IMR-90 (cell line): ENCODE measurements at regions not wholly inside any gene's neighbourhood (a gene's known extent, or its start where the extent isn't known, plus 50 kb on each side); places are given as distances from the start of the nearest gene placed in this dataset.

Experiments used
- ATAC-seq: fragments of 200-7000 bp; cut with Tn5 transposase; 2 replicates; pipeline ENCODE4 v1.9.1; 2020; ENCODE audit warnings: low read depth, mild to moderate bottlenecking, moderate library complexity
- BruUV-seq: library from RNA; stranded (reverse); fragments of 400-500 nt; replicated peaks from 2 replicates; lab custom pipeline; 2021; lab: Mats Ljungman, UMichigan
- CTCF ChIA-PET: fragments of 300-600 bp; formaldehyde crosslinking; extraction: SDS; loops from one replicate; lab custom pipeline; 2021; ENCODE audit warnings: antibody characterized with exemption; lab: Yijun Ruan, JAX
- POLR2A ChIA-PET: fragments of 300-600 bp; sonication (Branson Sonifier 250); formaldehyde crosslinking; loops from one replicate; lab custom pipeline; 2022; ENCODE audit warnings: antibody characterized with exemption; ENCODE audit not compliant: unreplicated experiment; lab: Charles Lee
- DNase-seq: peaks from one replicate; pipeline ENCODE4 v3.0.0; 2013
- H2AFZ ChIP-seq: replicated peaks from 2 replicates; pipeline ENCODE3; 2013; ENCODE audit warnings: low read length, mild to moderate bottlenecking; ENCODE audit not compliant: poor library complexity
- H2AK5ac ChIP-seq: 2 replicates; pipeline ENCODE4 v1.6.1; 2013; ENCODE audit warnings: low read depth, low read length, inconsistent platforms
- H2AK9ac ChIP-seq: replicated peaks from 2 replicates; pipeline ENCODE3; 2013; ENCODE audit warnings: mild to moderate bottlenecking, low read depth, low read length, moderate library complexity; ENCODE audit not compliant: poor library complexity
- H2BK120ac ChIP-seq: 2 replicates; pipeline ENCODE4 v1.6.1; 2013; ENCODE audit warnings: low read depth, low read length, inconsistent platforms
- H2BK15ac ChIP-seq: 3 replicates; pipeline ENCODE4 v1.6.1; 2013; ENCODE audit warnings: low read depth, low read length, inconsistent platforms
- H2BK20ac ChIP-seq: 2 replicates; pipeline ENCODE4 v1.6.1; 2013; ENCODE audit warnings: low read depth, mild to moderate bottlenecking, inconsistent platforms, low read length, moderate library complexity
- H2BK5ac ChIP-seq: 2 replicates; pipeline ENCODE4 v1.6.1; 2013; ENCODE audit warnings: mild to moderate bottlenecking, low read depth, low read length, inconsistent platforms; ENCODE audit not compliant: poor library complexity, severe bottlenecking
- H3K14ac ChIP-seq: replicated peaks from 2 replicates; pipeline ENCODE4 v1.6.1; 2013; ENCODE audit warnings: low read depth, low read length, inconsistent platforms
- H3K18ac ChIP-seq: 2 replicates; pipeline ENCODE4 v1.6.1; 2013; ENCODE audit warnings: low read depth, low read length, control low read depth
- H3K23ac ChIP-seq: 2 replicates; pipeline ENCODE4 v1.6.1; 2013; ENCODE audit warnings: low read depth, low read length, inconsistent platforms
- H3K27ac ChIP-seq: 2 replicates; pipeline ENCODE4 v1.5.1; 2013; ENCODE audit warnings: mild to moderate bottlenecking, control low read depth, low read length; ENCODE audit not compliant: insufficient read depth
- H3K27me3 ChIP-seq: 2 replicates; pipeline ENCODE4 v1.6.1; 2013; ENCODE audit warnings: low read length; ENCODE audit not compliant: control insufficient read depth, insufficient read depth
- H3K36me3 ChIP-seq: 2 replicates; pipeline ENCODE4 v1.6.1; 2013; ENCODE audit warnings: low read length, mixed read lengths; ENCODE audit not compliant: control insufficient read depth, insufficient read depth
- H3K4ac ChIP-seq: 2 replicates; pipeline ENCODE4 v1.6.1; 2013; ENCODE audit warnings: low read depth, low read length, inconsistent platforms
- H3K4me1 ChIP-seq: 2 replicates; pipeline ENCODE4 v1.6.1; 2013; ENCODE audit warnings: low read length, mixed read lengths; ENCODE audit not compliant: control insufficient read depth, insufficient read depth
- H3K4me2 ChIP-seq: 2 replicates; pipeline ENCODE4 v1.6.1; 2013; ENCODE audit warnings: low read depth, mild to moderate bottlenecking, control low read depth, low read length, moderate library complexity
- H3K4me3 ChIP-seq: 2 replicates; pipeline ENCODE4 v1.5.1; 2013; ENCODE audit warnings: low read depth, mild to moderate bottlenecking, control low read depth, low read length, moderate library complexity; ENCODE audit not compliant: insufficient read depth
- H3K56ac ChIP-seq: 2 replicates; pipeline ENCODE4 v1.6.1; 2013; ENCODE audit warnings: low read length, inconsistent platforms; ENCODE audit not compliant: insufficient read depth; ENCODE audit errors: extremely low read depth
- H3K79me1 ChIP-seq, 2 experiments: 2 replicates each; pipeline ENCODE4 v1.6.1; 2013; ENCODE audit warnings: low read length in 2 of 2, inconsistent platforms in 1 of 2, low read depth in 1 of 2
- H3K9ac ChIP-seq: 2 replicates; pipeline ENCODE4 v1.6.1; 2013; ENCODE audit warnings: low read depth, low read length, control low read depth
- H3K9me1 ChIP-seq: 2 replicates; pipeline ENCODE4 v1.6.1; 2013; ENCODE audit warnings: low read length, inconsistent platforms; ENCODE audit not compliant: insufficient read depth
- H3K9me3 ChIP-seq: 2 replicates; pipeline ENCODE4 v1.6.1; 2013; ENCODE audit warnings: low read length; ENCODE audit not compliant: control insufficient read depth, insufficient read depth
- H4K20me1 ChIP-seq: 2 replicates; pipeline ENCODE4 v1.6.1; 2013; ENCODE audit warnings: low read length, inconsistent platforms; ENCODE audit not compliant: insufficient read depth
- H4K5ac ChIP-seq: 2 replicates; pipeline ENCODE4 v1.6.1; 2013; ENCODE audit warnings: mild to moderate bottlenecking, low read depth, low read length, control low read depth
- H4K8ac ChIP-seq, 2 experiments: 2 replicates each; pipeline ENCODE4 v1.6.1; 2013; ENCODE audit warnings: low read depth in 2 of 2, low read length in 2 of 2, control low read depth in 1 of 2, inconsistent platforms in 1 of 2
- H4K91ac ChIP-seq: 2 replicates; pipeline ENCODE4 v1.6.1; 2013; ENCODE audit warnings: low read depth, low read length, inconsistent platforms; ENCODE audit not compliant: insufficient read depth
- BHLHE40 ChIP-seq: fragments of 150-350 bp; IDR thresholded peaks from 2 replicates; pipeline ENCODE4 v1.6.1; 2016; ENCODE audit warnings: mild to moderate bottlenecking, low read depth, low read length
- CEBPB ChIP-seq: IDR thresholded peaks from 2 replicates; pipeline ENCODE4 v1.6.1; 2012; ENCODE audit warnings: low read depth, low read length, improper control_type of control experiment
- CHD1 ChIP-seq: IDR thresholded peaks from 2 replicates; pipeline ENCODE4 v1.6.1; 2012; ENCODE audit warnings: low read depth, low read length, improper control_type of control experiment
- FOS ChIP-seq: fragments of 150-350 bp; IDR thresholded peaks from 2 replicates; pipeline ENCODE4 v1.6.1; 2016; ENCODE audit warnings: low read depth, low read length
- MAFK ChIP-seq: IDR thresholded peaks from 2 replicates; pipeline ENCODE4 v1.6.1; 2012; ENCODE audit warnings: low read depth, low read length, improper control_type of control experiment
- MAZ ChIP-seq: IDR thresholded peaks from 2 replicates; pipeline ENCODE4 v1.6.1; 2012; ENCODE audit warnings: low read depth, mild to moderate bottlenecking, low read length, improper control_type of control experiment, moderate library complexity, borderline replicate concordance
- MXI1 ChIP-seq: IDR thresholded peaks from 2 replicates; pipeline ENCODE4 v1.6.1; 2012; ENCODE audit warnings: low read depth, mild to moderate bottlenecking, low read length, moderate library complexity, borderline replicate concordance
- NFE2L2 ChIP-seq: fragments of 150-350 bp; IDR thresholded peaks from 2 replicates; pipeline ENCODE4 v1.6.1; 2016; ENCODE audit warnings: low read depth, mild to moderate bottlenecking, low read length
- POLR2A ChIP-seq: IDR thresholded peaks from 2 replicates; pipeline ENCODE4 v1.6.1; 2012; ENCODE audit warnings: mild to moderate bottlenecking, low read depth, low read length
- RAD21 ChIP-seq: IDR thresholded peaks from 2 replicates; pipeline ENCODE4 v1.6.1; 2012; ENCODE audit warnings: low read length, improper control_type of control experiment
- RCOR1 ChIP-seq: IDR thresholded peaks from 2 replicates; pipeline ENCODE4 v1.6.1; 2012; ENCODE audit warnings: mild to moderate bottlenecking, low read length, improper control_type of control experiment; ENCODE audit not compliant: insufficient replicate concordance
- RFX5 ChIP-seq: IDR thresholded peaks from 2 replicates; pipeline ENCODE4 v1.8.0; 2012; ENCODE audit warnings: low read depth, mild to moderate bottlenecking, low read length, moderate library complexity
- SMC3 ChIP-seq: fragments of 150-350 bp; IDR thresholded peaks from 2 replicates; pipeline ENCODE4 v1.6.1; 2016; ENCODE audit warnings: low read depth, mild to moderate bottlenecking, antibody characterized with exemption, low read length, moderate library complexity
- WGBS, 2 experiments: methylation state at CpG; one replicate each; pipeline versions ENCODE4 v1.1.5 to v1.1.7; 2013; ENCODE audit warnings: missing lambda C conversion rate in 2 of 2; ENCODE audit not compliant: insufficient read length in 1 of 2; ENCODE audit errors: extremely low coverage in 2 of 2; 5-methylcytosine and 5-hydroxymethylcytosine counted together
- dilution Hi-C: fragments of 300-500 bp; cut with HindIII; formaldehyde crosslinking; loops from one replicate; pipeline ENCODE4 v1.14.3; 2018; ENCODE audit warnings: low sequenced_read_pairs; ENCODE audit not compliant: unreplicated experiment
- in situ Hi-C: fragments of 300-500 bp; cut with MboI; formaldehyde crosslinking; loops from 3 replicates; pipeline ENCODE4 v1.14.3; 2019; ENCODE audit warnings: low sequenced_read_pairs, inconsistent platforms, mixed read lengths
- intact Hi-C: fragments of 100-400 bp; cut with micrococcal nuclease; formaldehyde crosslinking; loops from 2 replicates; pipeline ENCODE4 v1.10.0; 2022
- TF ChIP-seq, protein P1 (sequence below): conservative IDR thresholded peaks from 2 replicates; pipeline ENCODE4 v1.5.1; 2012; ENCODE audit warnings: mild to moderate bottlenecking, low read depth, low read length, improper control_type of control experiment
- TF ChIP-seq, protein P2 (sequence below): fragments of 150-350 bp; IDR thresholded peaks from 2 replicates; pipeline ENCODE4 v1.6.1; 2016; ENCODE audit warnings: low read depth, mild to moderate bottlenecking, low read length, moderate library complexity, borderline replicate concordance
- TF ChIP-seq, protein P3 (sequence below): fragments of 150-350 bp; IDR thresholded peaks from 2 replicates; pipeline ENCODE4 v1.6.1; 2017; ENCODE audit warnings: mild to moderate bottlenecking, antibody characterized with exemption, low read length, low read depth

DNA sequence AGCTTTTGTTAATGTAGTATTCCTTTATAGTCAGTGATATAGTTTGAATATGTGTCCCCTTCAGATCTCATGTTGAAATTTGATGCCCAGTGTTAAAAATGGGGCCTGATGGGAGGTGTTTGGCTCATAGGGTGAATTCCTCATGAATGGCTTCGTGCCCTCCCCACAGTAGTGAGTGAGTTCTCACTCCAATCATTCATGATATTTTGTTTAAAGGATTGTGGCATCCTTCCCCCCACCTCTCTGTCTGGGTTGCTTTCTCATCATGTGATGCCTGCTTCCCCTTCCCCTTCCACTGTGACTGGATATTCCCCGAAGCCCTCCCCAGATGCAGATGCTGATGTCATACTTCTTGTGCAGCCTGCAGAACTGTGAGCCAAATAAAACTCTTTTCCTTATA lies 649.8 kb upstream of the NR2F2 start:
- H2AK5ac ChIP-seq = 0 out of 2 replicates have a peak overlapping the region, but pooled peaks have one; percentile 17
- WGBS, 2 experiments = no CpG with 5 or more reads among the region's 2 CpGs
- H4K8ac ChIP-seq = no peak overlapping the region
- H3K4ac ChIP-seq = no peak overlapping the region; the same call in 1 of the 2 replicates
- H4K5ac ChIP-seq = no peak overlapping the region
- ATAC-seq (no peak), DNase-seq (peak; percentile 41)
- no peak overlapping the region for H3K9ac ChIP-seq
- H4K91ac ChIP-seq = no peak overlapping the region
- ChIA-PET POLR2A (interaction anchor here (0.5 kb wide), 1 partner anchor 16 kb away, joined by 4 read pairs; no protein-coding TSS in a partner anchor), CTCF (no interaction called here)
- TF ChIP-seq, protein P1, sequence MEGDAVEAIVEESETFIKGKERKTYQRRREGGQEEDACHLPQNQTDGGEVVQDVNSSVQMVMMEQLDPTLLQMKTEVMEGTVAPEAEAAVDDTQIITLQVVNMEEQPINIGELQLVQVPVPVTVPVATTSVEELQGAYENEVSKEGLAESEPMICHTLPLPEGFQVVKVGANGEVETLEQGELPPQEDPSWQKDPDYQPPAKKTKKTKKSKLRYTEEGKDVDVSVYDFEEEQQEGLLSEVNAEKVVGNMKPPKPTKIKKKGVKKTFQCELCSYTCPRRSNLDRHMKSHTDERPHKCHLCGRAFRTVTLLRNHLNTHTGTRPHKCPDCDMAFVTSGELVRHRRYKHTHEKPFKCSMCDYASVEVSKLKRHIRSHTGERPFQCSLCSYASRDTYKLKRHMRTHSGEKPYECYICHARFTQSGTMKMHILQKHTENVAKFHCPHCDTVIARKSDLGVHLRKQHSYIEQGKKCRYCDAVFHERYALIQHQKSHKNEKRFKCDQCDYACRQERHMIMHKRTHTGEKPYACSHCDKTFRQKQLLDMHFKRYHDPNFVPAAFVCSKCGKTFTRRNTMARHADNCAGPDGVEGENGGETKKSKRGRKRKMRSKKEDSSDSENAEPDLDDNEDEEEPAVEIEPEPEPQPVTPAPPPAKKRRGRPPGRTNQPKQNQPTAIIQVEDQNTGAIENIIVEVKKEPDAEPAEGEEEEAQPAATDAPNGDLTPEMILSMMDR = no peak
- TF ChIP-seq FOS (no peak), CHD1 (no peak), NFE2L2 (no peak), CEBPB (no peak), MAFK (no peak), RAD21 (no peak), SMC3 (no peak), POLR2A (no peak), MAZ (no peak), RFX5 (no peak), MXI1 (no peak), BHLHE40 (no peak), RCOR1 (no peak)
- TF ChIP-seq, protein P2, sequence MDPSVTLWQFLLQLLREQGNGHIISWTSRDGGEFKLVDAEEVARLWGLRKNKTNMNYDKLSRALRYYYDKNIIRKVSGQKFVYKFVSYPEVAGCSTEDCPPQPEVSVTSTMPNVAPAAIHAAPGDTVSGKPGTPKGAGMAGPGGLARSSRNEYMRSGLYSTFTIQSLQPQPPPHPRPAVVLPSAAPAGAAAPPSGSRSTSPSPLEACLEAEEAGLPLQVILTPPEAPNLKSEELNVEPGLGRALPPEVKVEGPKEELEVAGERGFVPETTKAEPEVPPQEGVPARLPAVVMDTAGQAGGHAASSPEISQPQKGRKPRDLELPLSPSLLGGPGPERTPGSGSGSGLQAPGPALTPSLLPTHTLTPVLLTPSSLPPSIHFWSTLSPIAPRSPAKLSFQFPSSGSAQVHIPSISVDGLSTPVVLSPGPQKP = no peak
- TF ChIP-seq, protein P3, sequence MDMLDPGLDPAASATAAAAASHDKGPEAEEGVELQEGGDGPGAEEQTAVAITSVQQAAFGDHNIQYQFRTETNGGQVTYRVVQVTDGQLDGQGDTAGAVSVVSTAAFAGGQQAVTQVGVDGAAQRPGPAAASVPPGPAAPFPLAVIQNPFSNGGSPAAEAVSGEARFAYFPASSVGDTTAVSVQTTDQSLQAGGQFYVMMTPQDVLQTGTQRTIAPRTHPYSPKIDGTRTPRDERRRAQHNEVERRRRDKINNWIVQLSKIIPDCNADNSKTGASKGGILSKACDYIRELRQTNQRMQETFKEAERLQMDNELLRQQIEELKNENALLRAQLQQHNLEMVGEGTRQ = no peak
- intact Hi-C loops = no loop called here
- H3K56ac ChIP-seq = no peak overlapping the region
- no peaks in the 10 kb centered on the region for H3K9me3 ChIP-seq
- no peaks in the 10 kb centered on the region; the same call in 1 of the 2 replicates for H3K9me1 ChIP-seq
- H3K36me3 ChIP-seq = no peaks in the 10 kb centered on the region
- no peak overlapping the region for H2AFZ ChIP-seq
- in situ Hi-C loops = no loop called here
- H3K14ac ChIP-seq = no peak overlapping the region
- H3K4me3 ChIP-seq = no peak overlapping the region
- no peaks in the 10 kb centered on the region for H3K79me1 ChIP-seq
- no peak overlapping the region for H3K23ac ChIP-seq
- H3K18ac ChIP-seq = no peak overlapping the region
- no TSS peak for BruUV-seq
- no peak overlapping the region for H2BK15ac ChIP-seq
- no peak overlapping the region for H3K27ac ChIP-seq
- H2BK120ac ChIP-seq = no peak overlapping the region
- H2AK9ac ChIP-seq = no peak overlapping the region
- H4K20me1 ChIP-seq = no peaks in the 10 kb centered on the region
- dilution Hi-C loops = no loop called here
- H2BK20ac ChIP-seq = no peak overlapping the region
- H3K4me2 ChIP-seq = no peak overlapping the region
- H3K27me3 ChIP-seq = no peaks in the 10 kb centered on the region
- H3K4me1 ChIP-seq = peaks cover 5% of the 10 kb centered on the region
- no peak overlapping the region for H2BK5ac ChIP-seq
